ENCODE measurements at regions not wholly inside any gene's neighbourhood (a gene's known extent, or its start where the extent isn't known, plus 50 kb on each side); places are given as distances from the start of the nearest gene placed in this dataset.

DNA sequence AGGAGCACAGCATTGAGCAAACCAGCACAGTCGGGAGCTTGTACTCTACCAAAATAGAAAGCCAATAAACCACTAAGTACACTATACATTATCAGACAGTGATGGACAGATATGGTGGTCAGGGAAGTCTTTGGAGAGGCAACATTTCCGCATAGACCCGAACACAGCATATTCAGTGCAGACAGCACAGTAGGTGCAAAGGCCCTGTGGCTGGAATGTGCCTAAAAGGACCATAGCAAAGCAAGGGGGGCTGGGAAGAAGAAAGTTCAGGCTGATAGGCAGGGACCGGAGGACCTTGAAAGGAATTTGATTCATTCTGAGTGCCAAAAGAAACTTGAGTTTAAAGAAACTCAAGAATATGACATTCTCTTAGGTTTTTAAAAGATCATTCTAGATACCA, 92.0 kb upstream of the GALNT2 start:
- TF ChIP-seq, protein P1, sequence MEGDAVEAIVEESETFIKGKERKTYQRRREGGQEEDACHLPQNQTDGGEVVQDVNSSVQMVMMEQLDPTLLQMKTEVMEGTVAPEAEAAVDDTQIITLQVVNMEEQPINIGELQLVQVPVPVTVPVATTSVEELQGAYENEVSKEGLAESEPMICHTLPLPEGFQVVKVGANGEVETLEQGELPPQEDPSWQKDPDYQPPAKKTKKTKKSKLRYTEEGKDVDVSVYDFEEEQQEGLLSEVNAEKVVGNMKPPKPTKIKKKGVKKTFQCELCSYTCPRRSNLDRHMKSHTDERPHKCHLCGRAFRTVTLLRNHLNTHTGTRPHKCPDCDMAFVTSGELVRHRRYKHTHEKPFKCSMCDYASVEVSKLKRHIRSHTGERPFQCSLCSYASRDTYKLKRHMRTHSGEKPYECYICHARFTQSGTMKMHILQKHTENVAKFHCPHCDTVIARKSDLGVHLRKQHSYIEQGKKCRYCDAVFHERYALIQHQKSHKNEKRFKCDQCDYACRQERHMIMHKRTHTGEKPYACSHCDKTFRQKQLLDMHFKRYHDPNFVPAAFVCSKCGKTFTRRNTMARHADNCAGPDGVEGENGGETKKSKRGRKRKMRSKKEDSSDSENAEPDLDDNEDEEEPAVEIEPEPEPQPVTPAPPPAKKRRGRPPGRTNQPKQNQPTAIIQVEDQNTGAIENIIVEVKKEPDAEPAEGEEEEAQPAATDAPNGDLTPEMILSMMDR (IDR thresholded peaks at IDR 0.05; ENCODE audit: low read depth, low read length, missing input control): no peak
- TF ChIP-seq ZBTB33 (IDR thresholded peaks at IDR 0.05): no peak
- no peak for TF ChIP-seq TAF1 (conservative IDR thresholded peaks at IDR 0.05)

All from liver (tissue), 3 donors.